IPS DF 4.7 (cell line): ENCODE measurements at regions not wholly inside any gene's neighbourhood (a gene's known extent, or its start where the extent isn't known, plus 50 kb on each side); places are given as distances from the start of the nearest gene placed in this dataset.
"Not testable (repeated sequence)": the region's sequence is repeated elsewhere in the genome, so short reads cannot be mapped to it uniquely, and the experiment has no call there.

ENCODE experiments used
- DNase-seq: peaks from one replicate; pipeline ENCODE4 v3.0.0-alpha.2; 2013; ENCODE audit warnings: low spot score; ENCODE audit errors: extremely low read depth

DNA sequence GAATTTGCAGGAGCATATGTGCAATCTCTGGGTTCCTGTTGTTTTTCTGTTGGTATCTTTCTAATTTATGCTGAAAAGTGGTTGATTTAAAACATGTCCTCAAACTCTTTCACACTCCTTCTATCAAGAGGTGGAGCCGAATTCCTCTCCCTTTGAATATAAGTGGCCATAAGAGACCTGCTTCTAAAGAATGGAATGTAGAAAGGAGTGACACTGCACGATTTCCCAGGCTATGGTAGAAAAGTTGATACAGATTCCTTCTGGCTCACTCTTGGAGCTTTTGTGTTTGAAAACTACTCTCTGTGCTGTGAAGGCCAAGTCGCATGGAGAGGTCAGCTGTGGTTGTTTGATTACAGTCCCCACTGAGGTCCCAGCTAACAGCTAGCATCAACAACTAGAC, 613.2 kb downstream of the ETNK1 start:
- no peak for DNase-seq

DNA sequence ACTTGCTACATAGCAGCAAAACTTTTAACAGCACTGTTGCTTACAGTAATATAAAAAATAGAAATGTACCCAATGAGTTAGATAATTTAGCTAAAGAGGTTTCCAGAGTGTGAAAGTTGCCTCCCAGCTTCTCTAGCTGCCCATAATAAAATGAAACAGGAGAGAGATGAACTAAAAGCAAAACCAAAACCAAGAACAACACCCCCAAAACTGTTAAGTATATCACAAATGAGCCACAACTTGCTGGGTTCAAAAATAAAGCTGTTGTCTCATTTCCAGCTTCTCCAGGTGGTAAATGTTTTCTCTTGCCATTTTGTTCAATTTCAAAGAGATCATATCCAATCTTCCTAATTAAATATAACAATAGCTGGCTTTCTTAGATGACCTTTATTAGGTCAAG, 614.0 kb downstream of the ETNK1 start:
- DNase-seq, result no peak

GRCh38 chr12:23245186-23245585, 620.2 kb downstream of the ETNK1 start:
- no peak for DNase-seq

DNA sequence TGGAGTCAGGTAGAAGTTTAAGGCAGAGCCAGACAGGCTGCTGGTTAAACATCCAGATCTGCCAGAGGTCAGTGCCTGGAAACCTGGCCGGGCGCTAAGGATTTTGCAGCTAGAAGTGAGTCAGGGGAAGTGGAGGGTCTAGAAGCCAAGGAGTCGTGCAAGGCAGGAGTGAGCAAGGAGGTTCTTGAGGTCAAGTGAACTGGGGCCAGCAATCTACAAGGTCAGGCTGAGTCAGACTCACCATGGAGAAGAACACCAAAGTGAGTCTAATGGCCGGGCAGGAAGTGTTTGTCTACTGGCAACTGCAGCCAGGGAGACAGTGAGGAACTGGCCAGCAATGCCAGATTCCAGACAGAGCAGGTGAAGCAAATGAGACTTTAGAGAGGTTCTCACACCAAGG, 628.2 kb downstream of the ETNK1 start:
- no peak for DNase-seq

DNA sequence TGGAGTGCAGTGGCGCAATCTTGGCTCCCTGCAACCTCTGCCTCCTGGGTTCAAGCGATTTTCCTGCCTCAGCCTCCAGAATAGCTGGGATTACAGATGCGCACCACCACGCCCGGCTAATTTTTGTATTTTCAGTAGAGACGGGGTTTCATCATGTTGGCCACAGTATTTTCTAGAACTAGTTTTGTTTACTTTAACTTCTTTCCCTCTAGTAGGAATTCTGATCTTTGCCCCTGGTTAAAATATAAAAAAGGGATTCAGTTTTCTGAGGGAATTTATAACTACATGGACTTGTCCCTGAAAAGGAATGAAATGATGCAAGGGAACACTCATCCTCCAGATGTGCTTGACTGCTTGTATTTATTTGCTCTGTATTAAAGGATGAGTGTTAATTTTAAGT, 628.9 kb downstream of the ETNK1 start:
- DNase-seq, result not testable (repeated sequence)

DNA sequence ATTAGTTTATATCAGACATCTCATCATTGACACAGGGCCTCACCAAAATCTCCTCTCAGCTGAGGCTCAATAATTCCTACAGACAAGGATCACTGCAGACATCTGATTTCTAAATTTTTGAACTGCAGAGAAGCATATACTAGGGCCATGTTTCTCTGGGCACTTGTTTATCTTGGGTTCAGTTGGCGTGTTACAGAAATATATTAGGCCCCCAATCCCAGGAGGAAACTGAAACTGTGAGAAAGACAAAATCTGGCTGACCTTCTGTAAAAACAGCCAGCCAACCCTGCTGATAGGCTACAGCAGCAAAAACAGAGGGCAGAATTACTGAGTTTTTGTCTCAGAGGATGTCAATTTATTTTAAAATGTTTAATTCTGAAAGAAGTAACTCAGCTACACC, 634.6 kb downstream of the ETNK1 start:
- no peak for DNase-seq

- no peak for DNase-seq
Measured at GRCh38 chr12:23262670-23263069, 637.7 kb downstream of the ETNK1 start.

- no peak for DNase-seq
Measured at GRCh38 chr12:23277831-23278230, 652.9 kb downstream of the ETNK1 start.

DNA sequence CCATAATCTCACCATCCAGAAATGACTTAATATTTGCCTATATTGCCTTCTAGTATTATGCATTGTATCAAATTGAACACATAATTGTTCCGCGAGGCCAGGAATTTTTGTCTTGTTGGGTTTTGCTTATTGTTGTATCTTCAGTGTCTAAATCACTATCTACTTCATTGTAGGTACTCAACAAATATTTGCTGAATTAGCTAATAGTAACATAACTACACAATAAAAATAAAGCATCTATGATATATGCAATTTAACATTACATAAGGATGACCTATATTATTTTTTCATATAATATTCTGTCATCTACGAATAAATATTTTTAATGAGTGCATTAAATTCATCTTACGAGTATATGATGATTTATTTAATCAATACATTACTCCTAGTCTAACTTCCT, 656.3 kb downstream of the ETNK1 start:
- DNase-seq, result no peak

DNA sequence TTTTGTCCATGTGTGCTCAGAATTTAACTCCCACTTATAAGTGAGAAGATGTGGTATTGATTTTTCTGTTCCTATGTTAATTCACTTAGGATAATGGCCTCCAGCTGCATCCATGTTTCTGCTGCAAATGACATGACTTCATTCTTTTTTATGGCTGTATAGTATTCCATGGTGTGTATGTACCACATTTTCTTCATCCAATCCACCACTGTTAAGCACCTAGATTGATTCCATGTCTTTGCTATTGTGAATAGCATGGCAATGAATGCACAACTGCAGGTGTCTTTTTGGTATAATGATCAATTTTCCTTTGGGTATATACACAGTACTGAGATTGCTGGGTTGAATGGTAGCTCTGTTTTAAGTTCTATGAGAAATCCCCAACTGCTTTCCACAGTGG, 657.7 kb downstream of the ETNK1 start:
- no peak for DNase-seq

DNA sequence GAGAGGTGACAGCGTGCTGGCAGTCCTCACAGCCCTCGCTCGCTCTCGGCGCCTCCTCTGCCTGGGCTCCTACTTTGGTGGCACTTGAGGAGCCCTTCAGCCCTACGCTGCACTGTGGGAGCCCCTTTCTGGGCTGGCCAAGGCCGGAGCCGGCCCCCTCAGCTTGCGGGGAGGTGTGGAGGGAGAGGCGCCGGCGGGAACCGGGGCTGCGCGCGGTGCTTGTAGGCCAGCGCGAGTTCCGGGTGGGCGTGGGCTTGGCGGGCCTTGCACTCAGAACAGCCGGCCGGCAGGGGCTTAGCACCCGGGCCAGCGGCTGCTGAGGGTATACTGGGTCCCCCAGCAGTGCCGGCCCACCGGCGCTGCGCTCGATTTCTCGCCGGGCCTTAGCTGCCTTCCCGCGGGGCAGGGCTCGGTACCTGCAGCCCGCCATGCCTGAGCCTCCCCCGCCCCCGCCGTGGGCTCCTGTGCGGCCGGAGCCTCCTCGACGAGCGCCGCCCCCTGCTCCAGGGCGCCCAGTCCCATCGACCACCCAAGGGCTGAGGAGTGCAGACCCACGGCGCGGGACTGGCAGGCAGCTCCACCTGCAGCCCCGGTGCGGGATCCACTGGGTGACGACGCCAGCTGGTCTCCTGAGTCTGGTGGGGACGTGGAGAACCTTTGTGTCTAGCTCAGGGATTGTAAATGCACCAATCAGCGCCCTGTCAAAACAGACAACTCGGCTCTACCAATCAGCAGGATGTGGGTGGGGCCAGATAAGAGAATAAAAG, 661.0 kb downstream of the ETNK1 start:
- DNase-seq, result not testable (repeated sequence)

DNA sequence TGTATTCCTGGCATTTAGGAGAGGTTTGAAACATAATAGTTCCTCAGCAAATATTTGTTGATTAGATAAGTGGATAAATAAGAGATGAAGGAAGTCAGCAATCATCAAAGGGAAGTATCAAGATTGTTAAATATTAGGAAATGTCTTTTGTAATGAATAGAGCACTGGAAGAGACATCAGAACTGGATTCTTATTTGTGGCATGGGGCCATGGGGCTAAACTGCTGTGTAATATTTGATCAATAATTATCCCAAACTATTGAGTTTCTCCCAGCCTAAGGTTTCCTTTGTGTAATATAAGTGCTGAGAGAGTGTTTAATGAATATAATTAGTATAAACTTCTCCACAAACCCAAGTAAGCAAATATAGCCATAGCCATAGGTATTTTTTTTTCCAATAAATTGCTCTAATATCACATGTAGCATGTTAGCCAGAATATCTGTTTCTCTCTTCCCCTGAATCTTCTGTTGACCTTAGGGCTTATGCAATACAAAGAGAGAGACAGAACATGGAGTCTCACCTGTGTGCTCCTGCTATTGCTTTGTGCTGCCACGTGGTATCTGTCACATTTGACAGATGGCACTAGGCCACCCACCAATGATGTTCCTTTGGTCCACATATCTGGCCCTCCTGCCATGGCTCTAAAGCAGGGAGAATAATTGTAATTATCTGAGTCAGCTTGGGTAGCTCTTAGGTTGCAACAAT, 658.7 kb downstream of the SOX5 start:
- DNase-seq, result no peak

GRCh38 chr12:23303220-23303619, 646.2 kb downstream of the SOX5 start:
- no peak for DNase-seq

- no peak for DNase-seq
Measured at GRCh38 chr12:23303821-23304220, 645.6 kb downstream of the SOX5 start.

DNA sequence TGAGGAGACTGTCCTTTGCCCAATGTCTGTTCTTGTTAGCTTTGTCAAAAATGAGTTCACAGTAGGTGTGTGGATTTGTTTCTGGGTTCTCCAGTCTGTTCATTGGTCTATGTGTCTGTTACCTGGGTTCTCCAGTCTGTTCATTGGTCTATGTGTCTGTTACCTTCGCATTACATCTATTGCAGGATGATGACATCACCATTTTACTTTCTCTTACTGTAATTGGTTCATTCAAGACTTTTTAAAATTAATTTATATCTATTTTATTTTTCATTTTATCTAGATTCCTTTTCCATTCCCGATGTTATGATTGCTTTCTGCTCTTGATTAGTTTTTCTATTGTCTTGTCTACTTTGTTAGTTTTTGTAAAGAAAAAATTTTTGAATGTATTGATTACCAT, 615.5 kb downstream of the SOX5 start:
- DNase-seq, result no peak

- DNase-seq, result no peak
Measured at GRCh38 chr12:23335593-23335992, 613.9 kb downstream of the SOX5 start.

DNA sequence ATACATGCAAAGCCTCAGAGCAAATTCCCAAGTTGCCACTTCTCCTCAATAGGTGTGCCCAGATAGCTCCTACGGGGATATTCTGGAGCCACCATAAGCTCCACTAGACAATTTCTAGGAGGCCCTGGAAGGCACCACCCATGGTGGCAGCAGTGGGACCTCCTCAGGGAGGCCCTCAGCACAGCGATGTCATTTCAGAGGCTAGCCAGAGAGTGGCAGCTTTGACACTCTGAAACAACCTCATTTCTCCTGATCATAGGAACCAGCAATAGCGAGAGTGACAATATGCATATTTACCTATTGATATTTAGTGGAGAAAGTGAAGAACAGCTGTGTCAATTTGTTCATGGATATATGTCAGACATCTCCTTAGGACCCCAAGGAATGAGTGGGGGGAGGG, 612.3 kb downstream of the SOX5 start:
- DNase-seq, result no peak

DNA sequence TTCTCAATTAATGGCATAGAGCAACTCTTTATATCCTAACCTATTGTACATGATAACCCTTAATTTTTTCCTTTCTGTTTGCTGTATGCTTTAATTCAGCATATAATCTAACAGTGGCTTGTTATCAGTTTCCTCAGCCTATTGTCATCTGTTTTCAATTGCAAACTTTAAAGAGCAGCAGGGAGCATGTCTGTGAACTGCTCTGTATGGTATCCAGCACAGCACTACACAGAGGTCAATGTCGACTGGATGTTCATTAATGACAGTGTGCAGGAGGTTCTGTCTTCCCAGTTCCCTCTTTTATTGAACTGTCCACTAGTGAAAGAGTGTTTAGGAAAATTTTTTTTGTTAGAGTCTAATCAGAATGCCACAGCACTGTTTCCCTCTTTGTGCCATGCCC, 609.1 kb downstream of the SOX5 start:
- DNase-seq, result no peak

GRCh38 chr12:23342407-23342806, 607.1 kb downstream of the SOX5 start:
- DNase-seq, result no peak

- DNase-seq, result no peak
Measured at GRCh38 chr12:23349564-23349963, 599.9 kb downstream of the SOX5 start.

GRCh38 chr12:23350808-23351207, 598.7 kb downstream of the SOX5 start:
- DNase-seq, result no peak

DNA sequence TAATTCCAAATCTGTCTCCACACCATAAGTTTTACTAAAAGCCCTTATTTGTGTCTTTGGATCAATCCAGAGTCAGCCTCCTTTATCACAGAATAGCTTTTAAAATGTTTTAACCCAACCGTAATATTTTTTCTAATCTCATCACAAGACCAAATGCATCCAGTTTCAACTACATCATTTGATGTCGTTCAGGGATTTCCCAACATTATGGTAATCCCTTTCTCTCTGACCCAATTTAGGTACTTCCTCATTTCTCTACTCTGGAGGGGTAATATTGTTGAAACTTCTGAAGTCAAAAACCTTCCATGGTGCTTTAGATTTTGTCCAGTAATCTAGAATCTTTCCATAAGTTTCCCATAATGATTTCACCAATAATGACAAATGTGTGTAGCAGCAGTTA, 596.8 kb downstream of the SOX5 start:
- no peak for DNase-seq

DNA sequence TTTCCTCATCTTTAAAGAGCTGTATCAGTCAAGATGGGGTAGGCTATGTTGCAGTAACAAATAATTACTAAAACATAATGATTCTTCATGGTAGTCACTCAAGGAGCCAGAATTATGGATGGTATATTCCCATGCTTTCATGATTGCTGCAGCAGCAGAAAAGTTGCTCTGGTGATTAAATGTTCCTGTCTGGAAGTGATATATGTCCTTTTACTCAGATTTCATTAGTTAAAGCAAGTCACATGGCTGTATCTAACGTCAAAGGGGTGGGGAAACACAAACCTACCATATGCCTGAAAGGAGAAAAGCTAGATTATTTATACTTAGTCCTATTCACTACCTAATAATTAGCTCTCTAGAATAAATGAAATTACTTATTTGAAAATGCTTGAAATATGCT, 594.7 kb downstream of the SOX5 start:
- DNase-seq, result no peak
